SU-DHL-6 (cell line): ENCODE measurements at regions not wholly inside any gene's neighbourhood (a gene's known extent, or its start where the extent isn't known, plus 50 kb on each side); places are given as distances from the start of the nearest gene placed in this dataset.

Experiments used
- H2AFZ ChIP-seq: fragments of 200-600 bp; sonication (generic); 2 replicates; pipeline ENCODE4 v1.6.1; 2014; ENCODE audit warnings: low read depth, mild to moderate bottlenecking, moderate library complexity, mixed read lengths, antibody characterized with exemption, low read length; ENCODE audit not compliant: severe bottlenecking
- H3F3A ChIP-seq: fragments of 200-600 bp; shearing (Covaris generic); 2 replicates; pipeline ENCODE4 v1.6.0; 2016; ENCODE audit warnings: antibody characterized with exemption, mild to moderate bottlenecking; ENCODE audit not compliant: insufficient read depth
- H3K27ac ChIP-seq: fragments of 200-600 bp; sonication (generic); 2 replicates; pipeline ENCODE4 v1.5.1; 2016; ENCODE audit warnings: low read depth, mild to moderate bottlenecking, low read length, moderate library complexity, mixed read lengths
- H3K27me3 ChIP-seq: fragments of 200-600 bp; sonication (generic), shearing (Covaris generic); 2 replicates; pipeline ENCODE4 v1.6.0; 2014; ENCODE audit warnings: mild to moderate bottlenecking, low read length
- H3K36me3 ChIP-seq: fragments of 200-600 bp; sonication (generic); 2 replicates; pipeline ENCODE4 v1.6.1; 2014; ENCODE audit warnings: mild to moderate bottlenecking, low read length, mixed read lengths
- H3K4me2 ChIP-seq: fragments of 300-600, 200-600 bp; shearing (Covaris generic), sonication (generic); 2 replicates; pipeline ENCODE4 v1.6.0; 2014; ENCODE audit warnings: low read length, low read depth, mild to moderate bottlenecking; ENCODE audit not compliant: poor library complexity, severe bottlenecking
- H3K4me3 ChIP-seq: fragments of 200-600 bp; sonication (generic); 2 replicates; pipeline ENCODE4 v1.5.1; 2014; ENCODE audit warnings: antibody characterized with exemption, low read length, mild to moderate bottlenecking, mixed read lengths; ENCODE audit not compliant: insufficient read depth, poor library complexity, severe bottlenecking
- H3K79me2 ChIP-seq: fragments of 200-600 bp; sonication (generic); 2 replicates; pipeline ENCODE4 v1.6.1; 2014; ENCODE audit warnings: mild to moderate bottlenecking, low read length, moderate library complexity; ENCODE audit not compliant: insufficient read depth
- H3K9ac ChIP-seq: fragments of 200-600 bp; sonication (generic); 2 replicates; pipeline ENCODE4 v1.7.0; 2014; ENCODE audit warnings: mild to moderate bottlenecking, low read length
- H3K9me2 ChIP-seq: fragments of 200-600 bp; sonication (generic); replicated peaks from 2 replicates; pipeline ENCODE4 v1.6.1; 2014; ENCODE audit warnings: low read length; ENCODE audit not compliant: insufficient read depth
- H3K9me3 ChIP-seq: fragments of 200-600 bp; sonication (generic); 2 replicates; pipeline ENCODE4 v1.6.1; 2014; ENCODE audit warnings: low read length, mixed read lengths; ENCODE audit not compliant: insufficient read depth
- H4K20me1 ChIP-seq: fragments of 200-600 bp; sonication (generic); 2 replicates; pipeline ENCODE4 v1.6.1; 2014; ENCODE audit warnings: low read depth, mild to moderate bottlenecking, antibody characterized with exemption, low read length, moderate library complexity, mixed read lengths
- EZH2phosphoT487 ChIP-seq: fragments of 200-600 bp; sonication (generic), shearing (Covaris generic); conservative IDR thresholded peaks from 2 replicates; pipeline ENCODE4 v1.6.1; 2018; ENCODE audit warnings: mild to moderate bottlenecking, antibody characterized with exemption, low read length, moderate library complexity, mixed read lengths
- TF ChIP-seq, protein P1 (sequence below): fragments of 200-600 bp; sonication (generic); IDR thresholded peaks from one replicate; pipeline ENCODE4 v1.5.1; 2017; ENCODE audit warnings: antibody characterized with exemption, mild to moderate bottlenecking, low read length, moderate library complexity; ENCODE audit not compliant: insufficient read depth, poor library complexity, severe bottlenecking

- H4K20me1 ChIP-seq, result no peaks in the 10 kb centered on the region
- TF ChIP-seq EZH2phosphoT487, result no peak
- no peaks in the 10 kb centered on the region for H3K79me2 ChIP-seq
- H3K27me3 ChIP-seq, result no peaks in the 10 kb centered on the region
- no peak overlapping the region for H3K4me2 ChIP-seq
- H3K36me3 ChIP-seq, result no peaks in the 10 kb centered on the region
- no peak overlapping the region for H3K9ac ChIP-seq
- no peak overlapping the region for H3K4me3 ChIP-seq
- peaks cover 4% of the 10 kb centered on the region for H3K9me3 ChIP-seq
- no peaks in the 10 kb centered on the region for H3F3A ChIP-seq
- H3K27ac ChIP-seq, result no peak overlapping the region
- H3K9me2 ChIP-seq, result no peaks in the 10 kb centered on the region
- no peak overlapping the region for H2AFZ ChIP-seq
Observed at GRCh38 chr1:29991815-29992214, 731.6 kb downstream of the MATN1 start.

GRCh38 chr1:29991025-29991424, 732.4 kb downstream of the MATN1 start:
- no peak for TF ChIP-seq EZH2phosphoT487
- TF ChIP-seq, protein P1, sequence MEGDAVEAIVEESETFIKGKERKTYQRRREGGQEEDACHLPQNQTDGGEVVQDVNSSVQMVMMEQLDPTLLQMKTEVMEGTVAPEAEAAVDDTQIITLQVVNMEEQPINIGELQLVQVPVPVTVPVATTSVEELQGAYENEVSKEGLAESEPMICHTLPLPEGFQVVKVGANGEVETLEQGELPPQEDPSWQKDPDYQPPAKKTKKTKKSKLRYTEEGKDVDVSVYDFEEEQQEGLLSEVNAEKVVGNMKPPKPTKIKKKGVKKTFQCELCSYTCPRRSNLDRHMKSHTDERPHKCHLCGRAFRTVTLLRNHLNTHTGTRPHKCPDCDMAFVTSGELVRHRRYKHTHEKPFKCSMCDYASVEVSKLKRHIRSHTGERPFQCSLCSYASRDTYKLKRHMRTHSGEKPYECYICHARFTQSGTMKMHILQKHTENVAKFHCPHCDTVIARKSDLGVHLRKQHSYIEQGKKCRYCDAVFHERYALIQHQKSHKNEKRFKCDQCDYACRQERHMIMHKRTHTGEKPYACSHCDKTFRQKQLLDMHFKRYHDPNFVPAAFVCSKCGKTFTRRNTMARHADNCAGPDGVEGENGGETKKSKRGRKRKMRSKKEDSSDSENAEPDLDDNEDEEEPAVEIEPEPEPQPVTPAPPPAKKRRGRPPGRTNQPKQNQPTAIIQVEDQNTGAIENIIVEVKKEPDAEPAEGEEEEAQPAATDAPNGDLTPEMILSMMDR, result no peak
- Histone ChIP-seq H3K27me3 (no peaks in the 10 kb centered on the region), H4K20me1 (no peaks in the 10 kb centered on the region), H3K9ac (no peak overlapping the region), H3F3A (no peaks in the 10 kb centered on the region), H2AFZ (no peak overlapping the region), H3K9me3 (peaks cover 4% of the 10 kb centered on the region), H3K9me2 (no peaks in the 10 kb centered on the region), H3K4me2 (no peak overlapping the region), H3K27ac (no peak overlapping the region), H3K4me3 (no peak overlapping the region), H3K79me2 (no peaks in the 10 kb centered on the region), H3K36me3 (no peaks in the 10 kb centered on the region)

GRCh38 chr1:29990304-29990703, 733.1 kb downstream of the MATN1 start:
- Histone ChIP-seq H3K79me2 (no peaks in the 10 kb centered on the region), H3K4me2 (no peak overlapping the region), H3F3A (no peaks in the 10 kb centered on the region), H2AFZ (no peak overlapping the region), H3K9ac (no peak overlapping the region), H3K4me3 (no peak overlapping the region), H3K9me3 (peaks cover 4% of the 10 kb centered on the region), H3K36me3 (no peaks in the 10 kb centered on the region), H3K9me2 (no peaks in the 10 kb centered on the region), H3K27me3 (no peaks in the 10 kb centered on the region), H4K20me1 (no peaks in the 10 kb centered on the region), H3K27ac (no peak overlapping the region)
- TF ChIP-seq EZH2phosphoT487, result no peak
- TF ChIP-seq, protein P1, result no peak

GRCh38 chr1:29986986-29987385, 736.4 kb downstream of the MATN1 start:
- Histone ChIP-seq H3K9me3 (no peaks in the 10 kb centered on the region), H3K27me3 (no peaks in the 10 kb centered on the region), H3K27ac (no peak overlapping the region), H3K4me3 (no peak overlapping the region), H3K9me2 (no peaks in the 10 kb centered on the region), H4K20me1 (no peaks in the 10 kb centered on the region), H3K79me2 (no peaks in the 10 kb centered on the region), H3K4me2 (no peak overlapping the region), H3K9ac (no peak overlapping the region), H3K36me3 (no peaks in the 10 kb centered on the region), H2AFZ (no peak overlapping the region), H3F3A (no peaks in the 10 kb centered on the region)
- TF ChIP-seq, protein P1, result no peak
- no peak for TF ChIP-seq EZH2phosphoT487
